ENCODE measurements at regions not wholly inside any gene's neighbourhood (a gene's known extent, or its start where the extent isn't known, plus 50 kb on each side); places are given as distances from the start of the nearest gene placed in this dataset.

DNA sequence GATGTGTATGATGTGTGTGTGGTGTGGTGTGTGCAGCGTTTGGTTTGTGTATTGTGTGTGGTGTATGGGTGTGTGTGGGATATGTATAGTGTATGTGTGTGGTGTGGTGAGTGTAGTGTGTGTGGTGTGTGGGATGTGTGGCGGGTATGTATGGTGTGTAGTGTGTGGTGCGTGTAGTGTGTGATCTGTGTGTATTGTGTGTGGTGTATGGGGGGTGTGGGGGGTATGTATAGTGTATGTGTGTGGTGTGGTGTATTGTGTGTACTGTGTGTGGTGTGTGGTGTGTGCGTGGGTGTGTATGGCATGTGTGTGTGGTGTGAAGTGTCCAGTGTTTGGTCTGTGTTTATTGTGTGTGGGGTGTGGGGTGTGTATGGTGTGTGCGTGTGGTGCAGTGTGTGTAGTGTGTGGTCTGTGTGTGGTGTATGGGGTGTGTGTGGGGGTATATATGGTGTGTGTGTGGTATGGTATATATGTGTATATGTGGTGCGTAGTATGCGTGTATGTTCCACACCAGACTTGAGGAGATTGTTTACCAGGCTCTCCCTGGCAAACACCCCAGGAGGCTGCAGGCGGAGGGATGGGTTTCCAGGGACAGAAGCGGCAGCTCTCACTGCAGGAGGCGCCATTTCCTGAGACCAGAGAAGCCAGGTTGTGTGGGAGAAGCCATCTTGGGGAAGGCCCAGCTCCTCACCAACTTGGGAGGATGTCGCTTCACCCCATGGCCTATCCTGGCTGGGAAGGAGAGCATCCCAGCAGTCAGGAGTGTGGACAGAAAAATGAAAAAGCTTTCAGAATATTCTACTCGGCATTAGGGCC is 138.1 kb downstream of the NXNL2 start:
- no peak for TF ChIP-seq POLR2AphosphoS5 (IDR thresholded peaks at IDR 0.05; ENCODE audit: low read depth, low read length)
- no peak for TF ChIP-seq POLR2A (IDR thresholded peaks at IDR 0.05; ENCODE audit: low read depth, low read length)
